Mucosa of descending colon (tissue), 3 donors: ENCODE measurements at regions not wholly inside any gene's neighbourhood (a gene's known extent, or its start where the extent isn't known, plus 50 kb on each side); places are given as distances from the start of the nearest gene placed in this dataset.

Experiments
- ATAC-seq: fragments of 200-7000 bp; cut with Tn5 transposase; one replicate; pipeline ENCODE4 v1.9.1; 2020; ENCODE audit warnings: mild to moderate bottlenecking, moderate library complexity
- DNase-seq, 3 donors: peaks; one replicate each; pipeline ENCODE4 v3.0.0-alpha.2; 2020
- H3K36me3 ChIP-seq: fragments of 200-600 bp; one replicate; pipeline ENCODE4 v1.8.0; 2021; ENCODE audit warnings: low read depth, mild to moderate bottlenecking
- H3K4me1 ChIP-seq: fragments of 200-600 bp; one replicate; pipeline ENCODE4 v1.8.0; 2021; ENCODE audit warnings: low read depth, mild to moderate bottlenecking
- H3K4me3 ChIP-seq: fragments of 200-600 bp; one replicate; pipeline ENCODE4 v1.8.0; 2021; ENCODE audit warnings: mild to moderate bottlenecking
- H3K9me3 ChIP-seq: fragments of 200-600 bp; one replicate; pipeline ENCODE4 v1.8.0; 2021; ENCODE audit warnings: mild to moderate bottlenecking
- intact Hi-C, 2 donors: fragments of 100-400 bp; cut with DNase I in 1 of 2; cut with micrococcal nuclease in 1 of 2; formaldehyde crosslinking; loops; one replicate each; pipeline versions ENCODE4 v1.11.0 to v1.11.1; 2022; cut with DNase I, micrococcal nuclease
- TF ChIP-seq, protein P1 (sequence below): fragments of 200-600 bp; IDR thresholded peaks from one replicate; pipeline ENCODE4 v1.8.0; 2022; ENCODE audit warnings: antibody characterized with exemption, mild to moderate bottlenecking
- donor health status: DM: no; HTN: no; CAD: no; lungs with moderate emphysema.
- donor health status: DM: no; HTN: no; CAD: no.
- donor health status: DM: no; HTN: yes; CAD: no.

DNA sequence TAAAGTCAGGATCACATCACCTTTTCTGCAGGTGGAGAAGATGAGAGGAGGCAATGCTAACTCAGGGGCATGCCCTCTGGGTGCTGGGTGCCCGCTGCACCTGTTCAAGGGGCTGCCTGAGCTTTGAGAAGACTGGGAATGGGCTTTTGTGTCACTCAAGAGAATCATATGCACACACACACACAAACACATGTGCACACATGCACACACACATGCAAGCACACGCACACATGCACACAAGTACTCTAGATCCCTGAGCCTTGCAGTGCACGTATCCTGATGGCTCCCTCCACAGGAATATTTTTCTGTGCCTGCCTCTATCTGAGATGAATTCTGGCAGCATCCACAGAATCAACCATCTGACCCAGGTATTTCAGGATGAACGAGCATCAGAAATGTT, 110.0 kb upstream of the TEX51 start:
- intact Hi-C loops = no loop called here
- DNase-seq = no peak

DNA sequence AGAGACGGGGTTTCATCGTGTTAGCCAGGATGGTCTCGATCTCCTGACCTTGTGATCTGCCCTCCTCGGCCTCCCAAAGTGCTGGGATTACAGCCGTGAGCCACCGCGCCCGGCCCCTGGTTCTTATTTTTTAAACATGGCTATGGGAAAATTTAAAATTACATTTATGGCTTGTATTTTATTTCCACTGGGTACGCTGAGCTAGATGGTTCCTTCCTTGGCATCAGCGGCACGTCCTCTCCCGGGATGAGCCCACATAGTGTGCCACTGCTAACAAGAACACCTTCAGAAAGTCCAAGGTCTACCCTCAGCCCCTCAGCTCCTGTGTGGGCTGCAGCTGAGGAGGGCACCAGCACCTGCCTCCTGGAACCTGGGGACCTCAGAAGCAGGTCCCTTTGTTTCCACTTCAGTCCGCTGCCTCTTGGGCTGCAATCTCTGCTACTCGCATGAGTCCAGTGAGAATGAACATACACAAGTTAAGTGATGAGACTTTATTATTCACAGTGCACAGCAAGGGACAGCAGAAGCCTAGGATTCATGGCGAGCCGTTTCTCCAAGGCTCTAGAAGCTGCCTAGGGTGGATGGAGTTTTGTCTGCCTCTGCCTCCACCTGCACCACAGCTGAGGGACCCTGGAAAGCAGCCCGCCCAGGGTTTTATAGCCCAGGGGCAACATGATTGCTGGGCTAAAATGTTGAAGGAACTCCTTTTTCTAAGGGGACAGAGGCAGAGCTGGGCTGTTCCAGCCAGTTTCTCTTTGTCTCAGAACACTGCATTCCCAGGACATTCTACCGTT, 107.5 kb upstream of the TEX51 start:
- intact Hi-C loops = no loop called here
- no peak for DNase-seq
- Histone ChIP-seq H3K4me3 (no peak overlapping the region), H3K4me1 (no peaks in the 10 kb centered on the region), H3K9me3 (no peaks in the 10 kb centered on the region), H3K36me3 (no peaks in the 10 kb centered on the region)
- ATAC-seq = no peak
- TF ChIP-seq, protein P1, sequence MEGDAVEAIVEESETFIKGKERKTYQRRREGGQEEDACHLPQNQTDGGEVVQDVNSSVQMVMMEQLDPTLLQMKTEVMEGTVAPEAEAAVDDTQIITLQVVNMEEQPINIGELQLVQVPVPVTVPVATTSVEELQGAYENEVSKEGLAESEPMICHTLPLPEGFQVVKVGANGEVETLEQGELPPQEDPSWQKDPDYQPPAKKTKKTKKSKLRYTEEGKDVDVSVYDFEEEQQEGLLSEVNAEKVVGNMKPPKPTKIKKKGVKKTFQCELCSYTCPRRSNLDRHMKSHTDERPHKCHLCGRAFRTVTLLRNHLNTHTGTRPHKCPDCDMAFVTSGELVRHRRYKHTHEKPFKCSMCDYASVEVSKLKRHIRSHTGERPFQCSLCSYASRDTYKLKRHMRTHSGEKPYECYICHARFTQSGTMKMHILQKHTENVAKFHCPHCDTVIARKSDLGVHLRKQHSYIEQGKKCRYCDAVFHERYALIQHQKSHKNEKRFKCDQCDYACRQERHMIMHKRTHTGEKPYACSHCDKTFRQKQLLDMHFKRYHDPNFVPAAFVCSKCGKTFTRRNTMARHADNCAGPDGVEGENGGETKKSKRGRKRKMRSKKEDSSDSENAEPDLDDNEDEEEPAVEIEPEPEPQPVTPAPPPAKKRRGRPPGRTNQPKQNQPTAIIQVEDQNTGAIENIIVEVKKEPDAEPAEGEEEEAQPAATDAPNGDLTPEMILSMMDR = no peak

More for the DNA sequence above, 110.0 kb upstream of the TEX51 start:
- TF ChIP-seq, protein P1 = no peak
- Histone ChIP-seq H3K36me3 (no peaks in the 10 kb centered on the region), H3K9me3 (no peaks in the 10 kb centered on the region), H3K4me3 (no peak overlapping the region), H3K4me1 (no peaks in the 10 kb centered on the region)
- ATAC-seq = no peak

DNA sequence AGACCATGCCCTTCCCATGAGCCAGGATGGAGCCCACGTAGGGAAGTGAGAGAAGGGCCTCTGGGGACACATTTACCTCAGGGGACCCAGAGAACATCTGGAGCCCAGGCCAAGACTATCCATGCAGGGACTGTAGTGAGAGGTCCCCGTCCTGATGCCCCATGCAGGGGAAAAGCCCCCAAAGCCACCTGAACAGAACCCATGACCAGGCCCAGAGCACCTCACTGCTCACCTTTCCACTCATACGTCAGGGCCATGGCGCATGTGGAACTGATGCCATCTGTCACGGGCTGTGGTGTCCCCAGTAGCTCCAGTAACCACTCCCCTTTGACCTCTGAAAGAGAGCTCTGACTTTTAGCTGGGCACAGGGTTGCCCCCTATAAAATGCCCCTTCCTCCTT, 106.5 kb upstream of the TEX51 start:
- intact Hi-C loops = no loop called here
- TF ChIP-seq, protein P1 = no peak
- DNase-seq (no peak), ATAC-seq (no peak)
- Histone ChIP-seq H3K9me3 (no peaks in the 10 kb centered on the region), H3K4me3 (no peak overlapping the region), H3K36me3 (no peaks in the 10 kb centered on the region), H3K4me1 (no peaks in the 10 kb centered on the region)

DNA sequence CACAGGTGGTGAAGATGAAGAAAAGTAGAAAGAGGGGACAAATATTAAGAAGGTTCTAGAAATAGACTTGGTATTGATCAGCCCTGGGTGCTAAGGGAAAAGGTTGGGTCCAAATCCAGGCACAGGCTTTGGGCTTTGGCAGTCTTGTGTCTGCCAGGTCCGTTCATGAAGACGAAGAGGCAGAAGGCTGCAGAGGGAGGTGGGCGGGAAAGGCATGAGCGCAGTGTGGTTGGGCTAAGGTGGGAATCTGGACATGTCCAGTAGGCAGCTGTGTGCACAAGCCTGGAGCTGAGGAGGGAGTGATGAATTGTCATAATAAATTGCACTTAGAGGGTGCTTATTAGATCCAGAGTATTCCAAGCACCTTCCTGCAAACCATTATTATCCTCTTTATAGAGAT, 105.7 kb upstream of the TEX51 start:
- no peaks in the 10 kb centered on the region for H3K4me1 ChIP-seq
- ATAC-seq (no peak), DNase-seq (no peak)
- no peaks in the 10 kb centered on the region for H3K36me3 ChIP-seq
- TF ChIP-seq, protein P1 = no peak
- H3K9me3 ChIP-seq = no peaks in the 10 kb centered on the region
- no peak overlapping the region for H3K4me3 ChIP-seq
- intact Hi-C loops = no loop called here

DNA sequence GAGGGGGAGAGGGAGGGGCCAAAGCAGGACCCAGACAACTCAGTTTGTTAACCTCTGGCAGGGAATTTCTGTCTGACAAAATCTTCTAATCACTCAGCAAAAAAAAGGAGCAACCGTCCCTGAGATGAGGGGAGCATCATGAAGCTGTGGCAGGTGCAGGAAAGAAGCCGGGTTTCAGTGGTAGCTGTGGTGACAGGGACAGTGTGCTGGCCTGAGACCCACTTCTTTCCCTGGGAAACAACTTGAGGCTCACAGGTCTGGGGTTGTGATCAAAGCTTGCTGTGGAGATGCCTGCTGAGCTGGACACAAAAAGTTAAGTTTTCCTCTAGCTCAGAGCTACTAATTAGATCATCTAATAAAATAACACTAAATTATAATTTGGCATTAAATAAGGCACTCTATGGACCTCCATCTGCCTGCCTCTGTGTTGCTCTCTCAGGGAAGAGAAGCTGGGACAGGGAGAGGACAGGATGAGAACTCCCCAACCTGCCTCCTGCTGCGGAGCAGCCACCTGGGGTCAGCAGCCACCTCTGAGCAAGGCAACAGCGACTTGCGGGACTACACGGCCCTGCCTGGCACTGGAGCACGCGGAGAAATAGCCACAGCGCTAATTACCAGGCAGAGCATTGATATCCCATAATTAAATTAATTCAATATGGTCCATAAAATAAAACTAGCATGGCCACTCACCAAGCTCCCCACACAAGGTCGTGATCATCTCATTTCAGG, 104.6 kb upstream of the TEX51 start:
- Histone ChIP-seq H3K4me3 (no peak overlapping the region), H3K9me3 (no peaks in the 10 kb centered on the region), H3K4me1 (no peaks in the 10 kb centered on the region), H3K36me3 (no peaks in the 10 kb centered on the region)
- intact Hi-C loops = no loop called here
- TF ChIP-seq, protein P1 = no peak
- ATAC-seq (no peak), DNase-seq (no peak)
